ENCODE measurements at regions not wholly inside any gene's neighbourhood (a gene's known extent, or its start where the extent isn't known, plus 50 kb on each side); places are given as distances from the start of the nearest gene placed in this dataset.

DNA sequence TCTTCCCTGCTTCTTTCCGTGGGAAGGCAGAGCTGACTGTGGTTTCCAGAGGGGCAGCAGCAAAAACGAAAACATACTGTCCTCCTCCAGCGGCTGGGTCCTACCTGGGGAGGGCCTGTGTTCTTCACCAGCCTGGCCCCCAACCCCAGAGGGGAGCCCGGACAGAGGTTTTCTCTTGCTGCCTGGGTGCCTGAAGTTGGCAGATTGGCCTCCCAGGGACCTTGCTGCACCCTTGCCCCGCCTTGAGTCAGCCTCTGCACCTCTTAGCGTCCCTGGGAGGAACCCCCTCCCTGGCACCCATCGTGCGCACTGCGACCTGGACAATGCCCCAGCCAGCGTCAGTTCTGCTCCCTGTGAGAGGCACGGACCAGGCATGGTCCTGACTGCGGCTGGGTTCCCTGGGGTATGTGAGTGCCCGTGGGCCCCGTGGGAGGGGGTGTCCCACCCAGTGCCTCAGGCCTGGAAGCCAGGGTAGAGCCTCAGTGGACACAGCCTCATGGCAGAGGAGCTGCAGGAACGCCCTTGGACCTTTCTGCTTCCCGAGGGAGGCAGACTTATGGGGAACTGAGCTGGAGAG, 56.8 kb upstream of the PRR23E start:
- no peaks in the 10 kb centered on the region for H3K36me3 ChIP-seq
- H3K27me3 ChIP-seq: peaks cover 6% of the 10 kb centered on the region
- H3K9me3 ChIP-seq (ENCODE audit: low read depth): no peaks in the 10 kb centered on the region
- H3K4me1 ChIP-seq (ENCODE audit: low read depth): peaks cover 12% of the 10 kb centered on the region
- no peak overlapping the region for H3K27ac ChIP-seq
- TF ChIP-seq, protein P1, sequence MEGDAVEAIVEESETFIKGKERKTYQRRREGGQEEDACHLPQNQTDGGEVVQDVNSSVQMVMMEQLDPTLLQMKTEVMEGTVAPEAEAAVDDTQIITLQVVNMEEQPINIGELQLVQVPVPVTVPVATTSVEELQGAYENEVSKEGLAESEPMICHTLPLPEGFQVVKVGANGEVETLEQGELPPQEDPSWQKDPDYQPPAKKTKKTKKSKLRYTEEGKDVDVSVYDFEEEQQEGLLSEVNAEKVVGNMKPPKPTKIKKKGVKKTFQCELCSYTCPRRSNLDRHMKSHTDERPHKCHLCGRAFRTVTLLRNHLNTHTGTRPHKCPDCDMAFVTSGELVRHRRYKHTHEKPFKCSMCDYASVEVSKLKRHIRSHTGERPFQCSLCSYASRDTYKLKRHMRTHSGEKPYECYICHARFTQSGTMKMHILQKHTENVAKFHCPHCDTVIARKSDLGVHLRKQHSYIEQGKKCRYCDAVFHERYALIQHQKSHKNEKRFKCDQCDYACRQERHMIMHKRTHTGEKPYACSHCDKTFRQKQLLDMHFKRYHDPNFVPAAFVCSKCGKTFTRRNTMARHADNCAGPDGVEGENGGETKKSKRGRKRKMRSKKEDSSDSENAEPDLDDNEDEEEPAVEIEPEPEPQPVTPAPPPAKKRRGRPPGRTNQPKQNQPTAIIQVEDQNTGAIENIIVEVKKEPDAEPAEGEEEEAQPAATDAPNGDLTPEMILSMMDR (IDR thresholded peaks at IDR 0.05; ENCODE audit: low read depth, low read length): no peak
- no peak overlapping the region for H3K4me3 ChIP-seq
- no peak for DNase-seq (ENCODE audit: low read depth in 1 of 2, low spot score in 1 of 2)

DNA sequence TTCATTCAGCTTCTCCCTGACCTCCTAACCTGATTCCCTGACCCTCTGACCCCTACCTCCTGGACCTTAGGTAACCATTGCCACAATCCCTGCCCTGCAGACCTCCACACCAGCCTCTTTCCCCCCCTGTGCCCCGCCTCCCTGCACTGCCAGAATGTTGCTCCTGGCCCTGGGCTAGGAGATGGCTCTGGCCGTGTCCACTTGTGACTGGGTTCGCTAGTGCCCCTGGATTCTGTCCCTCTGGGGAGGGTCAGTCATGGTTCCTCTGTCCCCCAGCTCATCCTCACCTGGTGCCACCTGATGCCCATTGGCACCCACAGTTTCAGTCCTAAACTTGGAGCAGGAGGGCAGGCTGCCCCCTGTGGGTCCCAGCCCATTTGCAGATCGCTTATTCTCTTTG, 56.2 kb upstream of the PRR23E start:
- no peaks in the 10 kb centered on the region for H3K36me3 ChIP-seq
- TF ChIP-seq, protein P1 (IDR thresholded peaks at IDR 0.05; ENCODE audit: low read depth, low read length): no peak
- no peak overlapping the region for H3K4me3 ChIP-seq
- DNase-seq (ENCODE audit: low read depth in 1 of 2, low spot score in 1 of 2): no peak
- H3K4me1 ChIP-seq (ENCODE audit: low read depth): peaks cover 12% of the 10 kb centered on the region
- H3K9me3 ChIP-seq (ENCODE audit: low read depth): no peaks in the 10 kb centered on the region
- H3K27me3 ChIP-seq: peaks cover 6% of the 10 kb centered on the region
- H3K27ac ChIP-seq: no peak overlapping the region

- Histone ChIP-seq H3K4me3 (no peak overlapping the region), H3K27me3 (peaks cover 6% of the 10 kb centered on the region), H3K27ac (no peak overlapping the region), H3K36me3 (no peaks in the 10 kb centered on the region), H3K9me3 (ENCODE audit: low read depth) (no peaks in the 10 kb centered on the region), H3K4me1 (ENCODE audit: low read depth) (peaks cover 12% of the 10 kb centered on the region)
- TF ChIP-seq, protein P1 (IDR thresholded peaks at IDR 0.05; ENCODE audit: low read depth, low read length): no peak
- DNase-seq (ENCODE audit: low read depth in 1 of 2, low spot score in 1 of 2): no peak
These were observed 55.8 kb upstream of the PRR23E start for GRCh38 chr3:127137113-127137512.

- TF ChIP-seq, protein P1 (IDR thresholded peaks at IDR 0.05; ENCODE audit: low read depth, low read length): no peak
- H3K36me3 ChIP-seq: no peaks in the 10 kb centered on the region
- peaks cover 12% of the 10 kb centered on the region for H3K4me1 ChIP-seq (ENCODE audit: low read depth)
- no peaks in the 10 kb centered on the region for H3K9me3 ChIP-seq (ENCODE audit: low read depth)
- no peak overlapping the region for H3K27ac ChIP-seq
- H3K4me3 ChIP-seq: no peak overlapping the region
- no peak for DNase-seq (ENCODE audit: low read depth in 1 of 2, low spot score in 1 of 2)
- H3K27me3 ChIP-seq: peaks cover 6% of the 10 kb centered on the region
These were observed 55.0 kb upstream of the PRR23E start for GRCh38 chr3:127137757-127138536.

DNA sequence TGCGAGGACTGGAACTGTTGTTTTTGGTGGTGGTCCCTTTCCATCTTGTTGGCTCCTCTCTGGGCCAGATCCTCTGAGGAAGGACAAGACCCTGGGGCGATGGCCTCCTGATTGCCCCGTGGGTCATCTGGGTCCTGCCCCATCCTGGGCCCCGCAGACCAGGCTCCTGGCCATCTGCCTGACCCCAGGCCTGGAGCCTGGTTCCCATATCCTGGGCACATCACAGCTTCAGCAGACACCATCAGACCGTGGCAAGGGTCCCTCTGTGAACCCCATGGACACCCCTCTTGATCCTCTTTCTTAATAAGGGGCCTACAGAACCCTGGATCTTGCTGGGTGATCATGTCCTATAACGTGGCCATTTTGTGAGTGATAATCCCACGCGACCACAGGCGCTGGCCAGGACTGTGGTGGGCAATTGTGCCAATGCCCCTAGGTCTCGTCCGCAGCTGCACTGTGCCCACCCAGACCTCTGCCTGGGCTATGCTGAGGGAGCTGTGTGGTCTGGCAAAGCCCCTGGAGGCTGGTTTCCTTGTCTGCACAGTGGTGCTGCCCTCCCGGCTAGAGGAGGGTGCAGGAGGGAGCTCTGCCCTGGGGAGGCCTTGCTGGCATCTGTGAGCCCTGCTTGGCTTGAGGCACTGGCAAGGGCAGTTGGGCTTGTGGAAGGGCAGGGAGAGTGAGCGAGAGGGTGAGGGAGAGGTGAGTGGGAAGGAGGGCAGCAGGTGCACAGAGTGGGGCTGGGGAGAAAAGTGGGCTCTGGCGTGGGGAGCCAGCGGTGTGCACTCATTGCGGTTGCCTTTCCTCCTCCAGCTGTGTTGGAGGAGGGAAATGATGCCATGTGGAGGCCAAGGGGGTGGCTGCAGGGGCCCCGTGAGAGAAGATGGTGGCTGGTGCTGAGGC, 53.1 kb upstream of the PRR23E start:
- H3K4me1 ChIP-seq (ENCODE audit: low read depth): peaks cover 2% of the 10 kb centered on the region
- TF ChIP-seq, protein P1 (IDR thresholded peaks at IDR 0.05; ENCODE audit: low read depth, low read length): no peak

More for the DNA sequence above, 53.1 kb upstream of the PRR23E start:
- peaks cover 6% of the 10 kb centered on the region for H3K27me3 ChIP-seq
- no peaks in the 10 kb centered on the region for H3K36me3 ChIP-seq
- no peaks in the 10 kb centered on the region for H3K9me3 ChIP-seq (ENCODE audit: low read depth)
- no peak for DNase-seq (ENCODE audit: low read depth in 1 of 2, low spot score in 1 of 2)
- H3K4me3 ChIP-seq: no peak overlapping the region
- no peak overlapping the region for H3K27ac ChIP-seq
